ENCODE measurements at regions not wholly inside any gene's neighbourhood (a gene's known extent, or its start where the extent isn't known, plus 50 kb on each side); places are given as distances from the start of the nearest gene placed in this dataset.

GRCh38 chr2:59968441-59968840 is 585.0 kb downstream of the BCL11A start:
- TF ChIP-seq OSR1 (CRISPR knock-in tag; IDR thresholded peaks at IDR 0.05) (no peak), ZNF8 (CRISPR knock-in tag; IDR thresholded peaks at IDR 0.05) (no peak), ZNF565 (CRISPR knock-in tag; conservative IDR thresholded peaks at IDR 0.05; ENCODE audit: low read depth) (no peak), TCF4 (CRISPR knock-in tag; IDR thresholded peaks at IDR 0.05; ENCODE audit: borderline replicate concordance) (no peak), GLIS3 (CRISPR knock-in tag; IDR thresholded peaks at IDR 0.05) (no peak), BACH2 (CRISPR knock-in tag; IDR thresholded peaks at IDR 0.05; ENCODE audit: borderline replicate concordance) (no peak), PPARA (CRISPR knock-in tag; IDR thresholded peaks at IDR 0.05; ENCODE audit: borderline replicate concordance) (no peak), TOX (CRISPR knock-in tag; IDR thresholded peaks at IDR 0.05; ENCODE audit: borderline replicate concordance) (no peak), RARB (CRISPR knock-in tag; IDR thresholded peaks at IDR 0.05) (no peak), POU6F1 (CRISPR knock-in tag; IDR thresholded peaks at IDR 0.05; ENCODE audit: borderline replicate concordance, low read depth) (no peak), CSRNP3 (CRISPR knock-in tag; IDR thresholded peaks at IDR 0.05) (no peak)
- TF ChIP-seq, protein P1, sequence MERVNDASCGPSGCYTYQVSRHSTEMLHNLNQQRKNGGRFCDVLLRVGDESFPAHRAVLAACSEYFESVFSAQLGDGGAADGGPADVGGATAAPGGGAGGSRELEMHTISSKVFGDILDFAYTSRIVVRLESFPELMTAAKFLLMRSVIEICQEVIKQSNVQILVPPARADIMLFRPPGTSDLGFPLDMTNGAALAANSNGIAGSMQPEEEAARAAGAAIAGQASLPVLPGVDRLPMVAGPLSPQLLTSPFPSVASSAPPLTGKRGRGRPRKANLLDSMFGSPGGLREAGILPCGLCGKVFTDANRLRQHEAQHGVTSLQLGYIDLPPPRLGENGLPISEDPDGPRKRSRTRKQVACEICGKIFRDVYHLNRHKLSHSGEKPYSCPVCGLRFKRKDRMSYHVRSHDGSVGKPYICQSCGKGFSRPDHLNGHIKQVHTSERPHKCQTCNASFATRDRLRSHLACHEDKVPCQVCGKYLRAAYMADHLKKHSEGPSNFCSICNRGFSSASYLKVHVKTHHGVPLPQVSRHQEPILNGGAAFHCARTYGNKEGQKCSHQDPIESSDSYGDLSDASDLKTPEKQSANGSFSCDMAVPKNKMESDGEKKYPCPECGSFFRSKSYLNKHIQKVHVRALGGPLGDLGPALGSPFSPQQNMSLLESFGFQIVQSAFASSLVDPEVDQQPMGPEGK (CRISPR knock-in tag; IDR thresholded peaks at IDR 0.05; ENCODE audit: borderline replicate concordance) = no peak
- no peak for ATAC-seq

- TF ChIP-seq TCF4 (CRISPR knock-in tag; IDR thresholded peaks at IDR 0.05; ENCODE audit: borderline replicate concordance) (no peak), POU6F1 (CRISPR knock-in tag; IDR thresholded peaks at IDR 0.05; ENCODE audit: borderline replicate concordance, low read depth) (no peak), RARB (CRISPR knock-in tag; IDR thresholded peaks at IDR 0.05) (no peak), ESRRG (CRISPR knock-in tag; IDR thresholded peaks at IDR 0.05) (no peak), ZNF8 (CRISPR knock-in tag; IDR thresholded peaks at IDR 0.05) (no peak), TOX (CRISPR knock-in tag; IDR thresholded peaks at IDR 0.05; ENCODE audit: borderline replicate concordance) (no peak), PPARA (CRISPR knock-in tag; IDR thresholded peaks at IDR 0.05; ENCODE audit: borderline replicate concordance) (no peak), ZFP3 (CRISPR knock-in tag; IDR thresholded peaks at IDR 0.05) (no peak), ZNF70 (CRISPR knock-in tag; IDR thresholded peaks at IDR 0.05) (no peak), CSDC2 (CRISPR knock-in tag; IDR thresholded peaks at IDR 0.05) (no peak), SNAI2 (CRISPR knock-in tag; IDR thresholded peaks at IDR 0.05) (no peak), GLIS3 (CRISPR knock-in tag; IDR thresholded peaks at IDR 0.05) (no peak), ZC3H10 (CRISPR knock-in tag; IDR thresholded peaks at IDR 0.05) (no peak), ZFP30 (CRISPR knock-in tag; IDR thresholded peaks at IDR 0.05) (no peak), CSRNP3 (CRISPR knock-in tag; IDR thresholded peaks at IDR 0.05) (no peak), ISL1 (CRISPR knock-in tag; IDR thresholded peaks at IDR 0.05) (no peak), ZNF565 (CRISPR knock-in tag; conservative IDR thresholded peaks at IDR 0.05; ENCODE audit: low read depth) (no peak), OSR1 (CRISPR knock-in tag; IDR thresholded peaks at IDR 0.05) (no peak)
- TF ChIP-seq, protein P2, sequence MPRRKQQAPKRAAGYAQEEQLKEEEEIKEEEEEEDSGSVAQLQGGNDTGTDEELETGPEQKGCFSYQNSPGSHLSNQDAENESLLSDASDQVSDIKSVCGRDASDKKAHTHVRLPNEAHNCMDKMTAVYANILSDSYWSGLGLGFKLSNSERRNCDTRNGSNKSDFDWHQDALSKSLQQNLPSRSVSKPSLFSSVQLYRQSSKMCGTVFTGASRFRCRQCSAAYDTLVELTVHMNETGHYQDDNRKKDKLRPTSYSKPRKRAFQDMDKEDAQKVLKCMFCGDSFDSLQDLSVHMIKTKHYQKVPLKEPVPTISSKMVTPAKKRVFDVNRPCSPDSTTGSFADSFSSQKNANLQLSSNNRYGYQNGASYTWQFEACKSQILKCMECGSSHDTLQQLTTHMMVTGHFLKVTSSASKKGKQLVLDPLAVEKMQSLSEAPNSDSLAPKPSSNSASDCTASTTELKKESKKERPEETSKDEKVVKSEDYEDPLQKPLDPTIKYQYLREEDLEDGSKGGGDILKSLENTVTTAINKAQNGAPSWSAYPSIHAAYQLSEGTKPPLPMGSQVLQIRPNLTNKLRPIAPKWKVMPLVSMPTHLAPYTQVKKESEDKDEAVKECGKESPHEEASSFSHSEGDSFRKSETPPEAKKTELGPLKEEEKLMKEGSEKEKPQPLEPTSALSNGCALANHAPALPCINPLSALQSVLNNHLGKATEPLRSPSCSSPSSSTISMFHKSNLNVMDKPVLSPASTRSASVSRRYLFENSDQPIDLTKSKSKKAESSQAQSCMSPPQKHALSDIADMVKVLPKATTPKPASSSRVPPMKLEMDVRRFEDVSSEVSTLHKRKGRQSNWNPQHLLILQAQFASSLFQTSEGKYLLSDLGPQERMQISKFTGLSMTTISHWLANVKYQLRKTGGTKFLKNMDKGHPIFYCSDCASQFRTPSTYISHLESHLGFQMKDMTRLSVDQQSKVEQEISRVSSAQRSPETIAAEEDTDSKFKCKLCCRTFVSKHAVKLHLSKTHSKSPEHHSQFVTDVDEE (CRISPR knock-in tag; IDR thresholded peaks at IDR 0.05) = no peak
- ATAC-seq = no peak
Observed at GRCh38 chr2:59967691-59968090, 585.8 kb downstream of the BCL11A start.
